Stimulated activated memory B cell treated with anti-CD40 and anti-IgM and Interleukin-4, amounts not matched to agents 10 μg/mL and 1 μg/mL and 100 μg/mL, for 72 hours (primary cell): ENCODE measurements at regions not wholly inside any gene's neighbourhood (a gene's known extent, or its start where the extent isn't known, plus 50 kb on each side); places are given as distances from the start of the nearest gene placed in this dataset.
A peak's percentile ranks its signal among the peaks of the same experiment; 100 is the strongest.

ENCODE experiments used
- ATAC-seq: fragments of 150-1000 bp; cut with Tn5 transposase; 2 replicates; pipeline ENCODE4 v1.10.0; 2021
- H3K27ac Mint-ChIP-seq: one replicate; pipeline ENCODE4 v1.8.0; 2022; ENCODE audit warnings: mild to moderate bottlenecking, mixed read lengths
- H3K27me3 Mint-ChIP-seq: one replicate; pipeline ENCODE4 v1.8.0; 2022; ENCODE audit warnings: mixed read lengths
- H3K36me3 Mint-ChIP-seq: one replicate; pipeline ENCODE4 v1.8.0; 2022; ENCODE audit warnings: mixed read lengths
- H3K4me1 Mint-ChIP-seq: one replicate; pipeline ENCODE4 v1.8.0; 2022; ENCODE audit warnings: mixed read lengths
- H3K4me3 Mint-ChIP-seq: one replicate; pipeline ENCODE4 v1.8.0; 2022; ENCODE audit warnings: mild to moderate bottlenecking, moderate library complexity, mixed read lengths
- H3K9me3 Mint-ChIP-seq: one replicate; pipeline ENCODE4 v1.8.0; 2022; ENCODE audit warnings: mixed read lengths

DNA sequence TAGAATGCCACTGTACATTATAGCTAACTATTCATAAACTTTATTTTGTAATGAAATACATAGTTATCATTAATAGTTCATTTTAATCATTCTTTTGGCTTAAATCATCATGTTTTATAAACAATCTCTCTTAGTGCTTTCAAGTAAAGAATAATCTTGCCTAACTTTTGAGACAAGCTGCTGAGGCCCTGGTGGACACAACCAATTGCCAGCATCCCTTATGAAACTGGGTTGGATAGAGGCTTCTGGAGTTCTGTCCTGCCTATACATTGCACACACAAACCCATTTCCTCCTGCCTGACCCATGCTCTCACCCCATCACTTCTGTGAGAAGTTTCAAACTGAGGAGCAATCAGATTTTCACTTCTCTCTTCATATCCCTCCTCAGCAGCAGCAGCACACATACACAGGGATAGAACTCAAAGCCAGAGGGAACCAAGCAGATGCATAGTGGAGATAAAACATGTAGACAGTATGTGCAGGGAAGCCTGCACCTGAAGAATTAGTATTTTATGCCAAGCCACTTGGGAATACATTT, 450.0 kb upstream of the SLC14A2 start:
- H3K27ac Mint-ChIP-seq, result peak overlapping the region; percentile 38
- H3K27me3 Mint-ChIP-seq, result no peaks in the 10 kb centered on the region
- H3K4me3 Mint-ChIP-seq, result no peak overlapping the region
- ATAC-seq, result no peak
- H3K36me3 Mint-ChIP-seq, result no peaks in the 10 kb centered on the region
- no peaks in the 10 kb centered on the region for H3K9me3 Mint-ChIP-seq
- peaks cover 15% of the 10 kb centered on the region for H3K4me1 Mint-ChIP-seq

DNA sequence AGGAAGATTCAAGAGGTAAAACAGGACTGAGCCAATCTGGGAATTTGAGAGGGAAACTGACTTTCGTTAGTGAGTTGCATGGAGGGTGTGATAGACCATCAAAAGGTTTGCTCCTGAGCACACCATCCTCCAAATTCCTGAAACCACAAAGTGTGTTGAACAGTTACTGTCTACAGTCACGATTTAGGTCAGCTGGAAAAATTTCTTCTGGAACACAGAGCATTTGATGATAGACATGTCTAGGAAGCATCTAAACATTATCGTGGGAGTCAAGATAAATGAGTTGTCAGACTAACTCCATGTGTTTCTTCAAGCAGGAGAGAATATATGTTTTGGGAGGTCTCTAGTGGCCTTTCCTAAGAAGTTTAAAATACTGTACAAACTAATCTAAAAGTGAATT, 449.4 kb upstream of the SLC14A2 start:
- no peak overlapping the region for H3K27ac Mint-ChIP-seq
- ATAC-seq, result no peak
- no peaks in the 10 kb centered on the region for H3K9me3 Mint-ChIP-seq
- no peak overlapping the region for H3K4me3 Mint-ChIP-seq
- H3K4me1 Mint-ChIP-seq, result peaks cover 15% of the 10 kb centered on the region
- H3K27me3 Mint-ChIP-seq, result no peaks in the 10 kb centered on the region
- H3K36me3 Mint-ChIP-seq, result no peaks in the 10 kb centered on the region

DNA sequence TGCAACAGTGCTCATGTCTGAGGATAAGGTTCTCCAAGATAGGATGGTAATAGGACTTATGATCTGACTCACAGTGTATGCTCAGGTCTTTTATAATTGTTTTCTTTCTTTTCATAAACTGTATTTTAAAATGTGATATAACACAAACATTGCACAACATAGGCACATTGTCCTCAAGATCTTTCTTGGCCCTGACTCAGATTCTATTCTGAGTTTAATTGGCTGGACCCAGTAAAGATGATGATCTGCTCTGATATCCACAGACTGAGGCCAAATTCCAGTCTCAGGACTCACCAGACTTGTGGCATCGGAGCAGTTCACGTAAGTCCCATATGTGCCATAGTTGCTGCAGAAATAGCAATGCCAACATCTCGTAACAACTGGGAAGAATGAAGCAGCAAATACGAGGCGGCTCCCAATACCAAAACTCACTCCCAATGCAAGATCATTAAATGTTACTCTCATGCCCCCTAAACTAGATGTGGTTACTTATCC, 448.9 kb upstream of the SLC14A2 start:
- Mint-ChIP-seq H3K4me1 (peaks cover 15% of the 10 kb centered on the region), H3K4me3 (no peak overlapping the region), H3K9me3 (no peaks in the 10 kb centered on the region), H3K27ac (peak overlapping the region; percentile 34), H3K36me3 (no peaks in the 10 kb centered on the region), H3K27me3 (no peaks in the 10 kb centered on the region)
- ATAC-seq, result no peak

DNA sequence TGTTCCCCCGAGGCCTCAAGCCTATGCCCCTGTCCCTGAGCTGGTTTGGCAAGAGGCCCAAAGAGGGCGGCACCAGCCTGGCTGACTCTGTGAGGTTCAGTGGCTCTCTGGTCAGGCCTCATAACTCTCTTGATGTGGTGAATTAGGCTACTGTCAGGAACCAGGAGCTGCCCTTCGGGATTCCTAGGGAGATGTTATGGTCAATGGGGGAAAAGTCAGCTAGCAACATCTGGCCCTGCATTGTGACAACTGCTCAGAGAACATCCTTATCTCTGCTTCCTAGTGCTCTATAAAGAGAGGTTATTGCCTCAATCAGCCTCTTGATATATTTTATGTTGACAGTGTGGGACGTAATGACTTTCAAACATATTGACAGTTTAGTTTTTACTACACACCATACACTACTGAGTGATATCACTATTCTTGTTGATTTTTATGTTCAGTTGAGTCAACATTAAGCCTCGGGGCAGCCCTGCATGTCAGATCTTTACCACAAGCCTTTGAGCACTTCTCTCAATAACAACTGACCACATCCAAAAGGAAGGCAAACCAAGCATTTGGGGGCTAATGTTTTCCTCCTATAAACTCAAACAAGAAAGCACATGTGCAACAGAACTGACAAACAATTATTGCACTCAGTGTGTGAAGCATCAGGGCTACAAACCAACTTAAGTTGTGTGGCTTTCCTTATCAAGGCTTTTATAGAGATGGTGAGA, 448.3 kb upstream of the SLC14A2 start:
- Mint-ChIP-seq H3K27me3 (no peaks in the 10 kb centered on the region), H3K4me1 (peaks cover 9% of the 10 kb centered on the region), H3K9me3 (no peaks in the 10 kb centered on the region), H3K36me3 (no peaks in the 10 kb centered on the region), H3K27ac (peak overlapping the region; percentile 34), H3K4me3 (no peak overlapping the region)
- no peak for ATAC-seq

DNA sequence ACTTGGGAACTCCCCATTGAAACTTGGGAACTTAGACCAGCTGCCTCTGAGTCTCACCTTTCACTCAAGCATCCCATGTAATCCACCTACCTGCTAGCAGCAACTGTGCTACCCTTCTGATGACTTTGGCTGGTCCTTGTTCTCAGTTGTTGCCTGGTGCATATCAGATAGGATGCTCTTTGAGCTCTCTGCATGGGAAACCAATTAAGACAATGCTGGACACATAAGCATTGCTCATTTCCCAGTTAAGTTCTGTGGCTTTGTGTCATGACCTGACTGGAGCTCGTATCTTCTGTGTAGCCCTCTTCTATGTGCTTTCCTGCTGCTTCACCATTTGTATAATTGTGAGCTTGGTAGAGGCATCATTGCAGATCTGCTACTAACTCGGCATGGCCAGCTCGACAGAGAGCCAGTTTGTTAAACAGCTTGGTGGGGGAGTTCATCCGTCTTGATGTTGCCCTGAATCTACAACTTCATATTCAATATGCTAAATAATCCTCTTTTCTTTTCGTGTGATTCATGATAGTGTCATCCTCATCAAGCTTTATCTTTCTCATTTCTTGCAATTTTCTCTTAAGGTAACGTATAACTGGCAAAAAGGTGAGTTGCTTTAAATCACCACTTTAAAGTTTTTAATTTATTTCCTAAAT, 447.5 kb upstream of the SLC14A2 start:
- H3K4me3 Mint-ChIP-seq, result no peak overlapping the region
- no peak overlapping the region for H3K27ac Mint-ChIP-seq
- no peak for ATAC-seq

DNA sequence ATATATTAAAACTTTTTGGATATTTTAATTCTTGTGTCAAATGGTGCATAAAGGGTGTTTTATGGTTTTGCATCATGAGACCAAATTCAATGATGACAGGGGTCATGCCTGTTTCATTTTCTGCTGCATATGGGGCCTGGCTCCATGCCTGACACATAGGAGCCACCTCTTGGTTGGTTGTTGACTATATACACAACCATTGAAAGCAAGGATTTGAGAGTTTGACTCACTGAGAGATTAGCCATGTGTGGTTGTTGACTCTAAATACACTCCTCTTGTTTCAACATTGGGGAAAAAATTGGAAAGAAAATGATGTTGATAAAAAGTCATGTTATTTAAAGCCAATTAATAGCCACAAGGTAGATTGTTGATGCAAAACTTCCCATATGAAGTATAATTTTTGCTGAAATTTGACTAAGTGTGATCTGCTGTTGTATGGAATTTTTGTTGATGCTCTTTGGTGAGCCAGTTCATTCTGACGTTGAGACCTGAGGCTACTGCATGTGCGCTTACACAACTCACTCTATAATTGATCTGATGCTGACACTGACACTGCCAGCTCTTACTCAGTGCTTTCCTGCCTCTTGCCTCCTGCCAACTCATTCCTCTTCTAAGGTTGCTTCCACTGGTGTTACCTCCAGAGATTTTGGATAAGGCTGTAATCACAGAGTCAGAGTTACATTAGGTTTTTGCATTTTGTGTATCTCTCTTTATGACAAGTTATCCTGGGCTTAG, 446.2 kb upstream of the SLC14A2 start:
- Mint-ChIP-seq H3K36me3 (no peaks in the 10 kb centered on the region), H3K4me1 (peaks cover 7% of the 10 kb centered on the region), H3K9me3 (no peaks in the 10 kb centered on the region), H3K27me3 (no peaks in the 10 kb centered on the region), H3K27ac (no peak overlapping the region), H3K4me3 (no peak overlapping the region)
- no peak for ATAC-seq

More for the DNA sequence above, 447.5 kb upstream of the SLC14A2 start:
- Mint-ChIP-seq H3K9me3 (no peaks in the 10 kb centered on the region), H3K4me1 (peaks cover 7% of the 10 kb centered on the region), H3K27me3 (no peaks in the 10 kb centered on the region), H3K36me3 (no peaks in the 10 kb centered on the region)

DNA sequence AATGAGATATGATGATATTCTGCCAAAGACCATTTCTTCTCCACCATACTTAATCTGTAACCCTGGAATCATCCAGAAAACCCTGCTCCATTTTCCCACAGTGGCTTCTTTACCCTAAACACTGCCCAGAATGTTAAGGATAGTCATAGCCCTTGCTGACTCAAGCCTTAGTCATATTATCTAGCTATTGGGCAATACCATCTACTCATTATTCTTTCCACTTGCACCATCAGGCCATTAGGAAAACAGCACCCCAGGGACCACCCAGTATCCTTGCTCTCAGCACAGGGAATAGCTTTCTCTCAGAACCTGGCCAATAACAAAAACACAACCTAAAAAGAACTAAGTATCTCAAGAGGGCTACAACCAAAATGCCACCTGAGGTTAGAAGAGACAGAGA, 445.7 kb upstream of the SLC14A2 start:
- no peaks in the 10 kb centered on the region for H3K9me3 Mint-ChIP-seq
- no peak for ATAC-seq
- no peaks in the 10 kb centered on the region for H3K27me3 Mint-ChIP-seq
- no peak overlapping the region for H3K27ac Mint-ChIP-seq
- H3K4me3 Mint-ChIP-seq, result no peak overlapping the region
- no peaks in the 10 kb centered on the region for H3K36me3 Mint-ChIP-seq
- H3K4me1 Mint-ChIP-seq, result peaks cover 7% of the 10 kb centered on the region

DNA sequence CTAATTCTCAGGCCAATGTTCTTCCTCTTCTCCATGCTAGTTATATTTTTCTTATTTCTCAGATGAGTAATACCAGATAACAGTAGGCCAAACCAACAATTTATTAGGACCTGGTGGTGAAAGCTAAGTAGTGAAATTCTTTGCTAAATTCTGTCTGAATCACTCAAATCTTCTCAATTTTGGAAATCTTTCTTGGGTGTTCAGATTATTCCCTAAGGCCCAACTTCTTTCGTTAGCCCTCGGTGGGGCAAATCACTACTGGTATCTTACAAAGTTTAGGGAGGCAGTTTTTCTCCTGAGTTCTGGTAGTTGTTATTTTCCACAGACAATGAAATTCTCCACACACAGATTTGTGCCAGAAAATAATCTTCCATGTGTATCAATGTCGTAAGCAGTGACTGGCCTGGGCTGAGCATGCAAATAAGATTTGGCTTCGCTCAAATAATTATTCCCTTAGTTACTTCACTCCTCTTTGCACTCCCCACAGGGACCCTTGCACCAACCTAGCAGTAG, 443.5 kb upstream of the SLC14A2 start:
- H3K4me1 Mint-ChIP-seq, result no peaks in the 10 kb centered on the region
- ATAC-seq, result no peak
- H3K27me3 Mint-ChIP-seq, result no peaks in the 10 kb centered on the region
- no peaks in the 10 kb centered on the region for H3K9me3 Mint-ChIP-seq
- no peaks in the 10 kb centered on the region for H3K36me3 Mint-ChIP-seq
- H3K27ac Mint-ChIP-seq, result no peak overlapping the region
- H3K4me3 Mint-ChIP-seq, result no peak overlapping the region

DNA sequence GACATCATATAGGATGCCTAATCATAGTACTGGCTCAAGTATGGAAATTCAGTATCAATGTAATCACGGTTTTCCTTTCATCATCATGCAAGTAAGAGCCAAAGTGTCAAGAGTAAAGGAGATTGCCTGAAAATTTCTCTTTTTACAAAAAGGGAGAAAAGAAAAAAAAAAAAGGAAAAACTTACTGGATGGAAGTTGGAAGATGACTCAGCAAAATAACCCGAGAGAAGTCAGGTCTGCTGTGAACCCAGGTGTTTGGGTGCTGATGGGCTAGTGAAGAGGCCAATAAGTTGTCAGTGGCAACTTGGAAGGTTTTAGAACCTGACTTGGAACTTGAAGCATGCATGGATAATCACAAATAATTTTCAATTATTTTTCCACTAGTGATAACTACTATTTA, 441.9 kb upstream of the SLC14A2 start:
- no peak for ATAC-seq
- no peaks in the 10 kb centered on the region for H3K36me3 Mint-ChIP-seq
- H3K9me3 Mint-ChIP-seq, result no peaks in the 10 kb centered on the region
- no peak overlapping the region for H3K4me3 Mint-ChIP-seq
- H3K27me3 Mint-ChIP-seq, result no peaks in the 10 kb centered on the region
- no peak overlapping the region for H3K27ac Mint-ChIP-seq
- H3K4me1 Mint-ChIP-seq, result no peaks in the 10 kb centered on the region

DNA sequence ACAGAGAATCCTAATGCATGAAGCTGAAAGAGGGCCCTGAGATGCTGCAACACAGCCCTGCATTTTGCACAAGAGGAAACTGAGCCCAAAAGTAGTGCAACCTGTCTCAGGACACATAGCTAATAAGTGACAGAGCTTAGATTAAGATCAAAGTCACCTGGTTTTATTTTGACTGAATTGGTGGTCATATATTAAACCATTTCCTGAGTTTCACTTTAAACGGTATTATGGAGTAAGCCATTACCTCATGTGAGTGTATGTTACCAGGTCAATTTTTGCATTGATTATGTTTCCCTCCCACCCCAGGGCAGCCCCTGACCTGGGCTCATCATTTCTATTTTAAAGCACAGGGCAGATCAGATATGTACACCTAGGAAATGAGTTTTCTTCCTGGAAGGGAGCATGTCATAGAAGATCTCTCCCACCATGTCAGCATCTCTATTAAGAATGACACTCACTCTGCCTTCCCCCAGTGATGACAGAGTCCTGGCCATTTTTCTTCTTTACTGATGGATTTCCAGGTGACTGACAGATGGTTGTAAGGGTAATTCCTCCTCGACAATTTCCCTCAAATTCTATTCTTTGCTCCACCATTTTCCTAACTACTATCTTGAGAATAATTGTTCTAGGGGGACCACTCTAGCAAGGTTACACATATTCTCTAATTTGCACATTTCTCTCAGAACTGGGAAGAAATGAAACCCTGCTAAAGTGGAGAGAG, 441.3 kb upstream of the SLC14A2 start:
- H3K27me3 Mint-ChIP-seq, result no peaks in the 10 kb centered on the region
- no peaks in the 10 kb centered on the region for H3K9me3 Mint-ChIP-seq
- no peak overlapping the region for H3K4me3 Mint-ChIP-seq
- no peaks in the 10 kb centered on the region for H3K4me1 Mint-ChIP-seq
- H3K27ac Mint-ChIP-seq, result no peak overlapping the region
- ATAC-seq, result no peak
- no peaks in the 10 kb centered on the region for H3K36me3 Mint-ChIP-seq

DNA sequence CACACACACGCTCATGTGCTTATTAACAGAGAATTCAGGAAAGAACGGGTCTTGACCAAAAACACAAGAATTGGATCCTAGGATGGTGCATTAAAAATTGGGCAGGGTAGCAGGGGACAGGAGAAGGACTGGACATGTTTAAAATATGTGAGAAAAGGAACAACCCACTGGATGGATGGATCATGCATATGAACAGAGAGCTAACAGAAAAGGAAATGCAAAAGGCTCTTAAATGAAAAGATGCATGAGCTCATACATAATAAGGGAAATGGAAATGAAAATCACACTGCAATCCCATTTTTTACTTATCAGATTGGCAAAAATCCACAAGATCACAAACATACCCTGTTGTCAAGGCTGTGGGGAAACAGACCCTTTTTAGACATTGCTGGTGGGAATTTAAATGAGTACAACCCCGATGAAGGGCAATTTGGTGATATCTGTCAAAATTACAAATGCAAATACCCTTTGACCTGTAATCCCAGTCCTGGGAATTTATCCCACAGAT, 440.6 kb upstream of the SLC14A2 start:
- Mint-ChIP-seq H3K9me3 (no peaks in the 10 kb centered on the region), H3K4me1 (no peaks in the 10 kb centered on the region), H3K27me3 (no peaks in the 10 kb centered on the region), H3K36me3 (no peaks in the 10 kb centered on the region), H3K4me3 (no peak overlapping the region), H3K27ac (no peak overlapping the region)
- no peak for ATAC-seq

DNA sequence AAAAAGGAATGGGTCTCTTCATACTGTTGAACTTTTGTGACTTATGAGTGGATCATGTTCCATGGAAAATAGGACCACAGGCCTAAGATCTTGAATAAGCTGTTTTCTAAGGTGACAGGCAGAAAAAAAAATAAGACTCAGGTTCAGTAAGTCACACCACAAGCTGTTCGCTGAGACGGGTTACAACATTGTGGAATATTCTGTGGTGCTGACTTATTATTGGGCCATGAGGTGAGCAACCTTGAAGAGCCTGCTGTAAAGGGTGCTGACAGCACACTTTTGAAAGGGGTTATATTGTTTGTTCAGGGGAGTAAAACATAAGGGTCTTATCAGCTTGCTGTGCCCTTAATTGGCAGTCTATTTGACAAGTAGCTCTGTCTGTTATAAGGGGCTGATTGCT, 439.8 kb upstream of the SLC14A2 start:
- Mint-ChIP-seq H3K27ac (no peak overlapping the region), H3K27me3 (no peaks in the 10 kb centered on the region), H3K4me1 (no peaks in the 10 kb centered on the region), H3K9me3 (no peaks in the 10 kb centered on the region), H3K4me3 (no peak overlapping the region), H3K36me3 (no peaks in the 10 kb centered on the region)
- no peak for ATAC-seq

DNA sequence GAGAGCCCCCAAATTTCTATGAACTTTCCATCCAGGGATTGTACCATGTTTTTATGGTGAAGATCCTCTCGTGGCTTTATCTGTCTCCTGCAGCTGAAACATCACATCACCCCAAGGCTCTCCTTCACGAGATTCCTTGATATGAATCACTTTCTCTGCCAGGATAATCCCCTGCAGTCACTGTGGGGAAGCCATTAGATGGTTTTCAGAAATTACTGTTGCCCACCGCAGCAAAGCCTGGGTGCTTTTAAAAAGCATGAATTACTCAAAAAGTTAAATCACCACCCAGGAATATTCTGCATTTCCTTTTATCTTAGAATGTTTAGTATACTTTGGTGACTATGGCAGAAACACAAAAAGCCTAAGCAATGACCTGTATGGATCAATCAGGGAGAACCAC, 428.4 kb upstream of the SLC14A2 start:
- Mint-ChIP-seq H3K4me1 (no peaks in the 10 kb centered on the region), H3K9me3 (no peaks in the 10 kb centered on the region), H3K4me3 (no peak overlapping the region), H3K27ac (no peak overlapping the region), H3K27me3 (no peaks in the 10 kb centered on the region), H3K36me3 (no peaks in the 10 kb centered on the region)
- ATAC-seq, result no peak

DNA sequence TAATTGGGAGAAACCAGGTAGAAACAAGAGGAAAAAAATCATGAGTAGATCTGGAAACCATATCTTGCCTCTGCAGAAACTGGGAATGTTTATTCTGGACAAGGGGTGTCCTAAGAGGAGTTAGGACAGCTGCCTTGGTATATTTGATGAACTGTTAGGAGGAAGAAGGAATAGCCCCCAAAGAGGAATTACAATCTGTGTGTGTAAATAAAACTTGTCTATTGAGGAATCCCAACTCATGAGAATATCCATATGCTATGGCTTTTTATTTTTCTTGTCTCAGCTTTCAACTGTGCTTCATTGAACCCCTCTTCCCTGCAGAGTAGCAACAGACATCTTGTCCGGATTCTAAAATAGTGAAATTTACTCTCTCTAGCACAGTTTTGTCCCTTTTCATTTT, 423.5 kb upstream of the SLC14A2 start:
- no peaks in the 10 kb centered on the region for H3K4me1 Mint-ChIP-seq
- H3K27ac Mint-ChIP-seq, result no peak overlapping the region
- H3K9me3 Mint-ChIP-seq, result no peaks in the 10 kb centered on the region
- no peak for ATAC-seq
- H3K4me3 Mint-ChIP-seq, result no peak overlapping the region
- no peaks in the 10 kb centered on the region for H3K27me3 Mint-ChIP-seq
- H3K36me3 Mint-ChIP-seq, result no peaks in the 10 kb centered on the region

DNA sequence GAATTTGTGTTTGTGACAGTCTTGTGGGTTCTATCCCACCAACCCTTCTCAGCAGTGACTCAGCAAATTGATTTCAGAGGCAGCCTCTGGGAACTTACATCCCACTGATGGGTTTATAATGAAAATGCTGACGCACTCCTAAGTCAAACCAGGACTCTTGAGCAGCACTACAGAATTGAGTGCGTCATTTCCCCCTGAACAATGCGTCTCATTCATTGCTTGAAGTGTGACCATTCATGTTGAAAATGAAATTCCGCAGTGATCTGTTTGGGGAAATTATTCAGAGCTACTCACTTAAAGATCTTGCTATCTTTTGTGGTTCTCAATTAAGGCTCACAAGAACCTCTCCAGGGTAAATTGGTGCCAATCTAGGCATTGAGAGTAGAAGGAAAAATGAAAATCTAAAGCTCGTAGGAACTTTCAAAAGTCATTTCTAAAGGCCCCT, 417.7 kb upstream of the SLC14A2 start:
- no peak overlapping the region for H3K4me3 Mint-ChIP-seq
- peak overlapping the region; percentile 36 for H3K27ac Mint-ChIP-seq
- no peaks in the 10 kb centered on the region for H3K9me3 Mint-ChIP-seq
- H3K36me3 Mint-ChIP-seq, result no peaks in the 10 kb centered on the region
- H3K4me1 Mint-ChIP-seq, result peaks cover 17% of the 10 kb centered on the region
- H3K27me3 Mint-ChIP-seq, result no peaks in the 10 kb centered on the region
- peak; percentile 91 for ATAC-seq
